ENCODE measurements at regions not wholly inside any gene's neighbourhood (a gene's known extent, or its start where the extent isn't known, plus 50 kb on each side); places are given as distances from the start of the nearest gene placed in this dataset.

DNA sequence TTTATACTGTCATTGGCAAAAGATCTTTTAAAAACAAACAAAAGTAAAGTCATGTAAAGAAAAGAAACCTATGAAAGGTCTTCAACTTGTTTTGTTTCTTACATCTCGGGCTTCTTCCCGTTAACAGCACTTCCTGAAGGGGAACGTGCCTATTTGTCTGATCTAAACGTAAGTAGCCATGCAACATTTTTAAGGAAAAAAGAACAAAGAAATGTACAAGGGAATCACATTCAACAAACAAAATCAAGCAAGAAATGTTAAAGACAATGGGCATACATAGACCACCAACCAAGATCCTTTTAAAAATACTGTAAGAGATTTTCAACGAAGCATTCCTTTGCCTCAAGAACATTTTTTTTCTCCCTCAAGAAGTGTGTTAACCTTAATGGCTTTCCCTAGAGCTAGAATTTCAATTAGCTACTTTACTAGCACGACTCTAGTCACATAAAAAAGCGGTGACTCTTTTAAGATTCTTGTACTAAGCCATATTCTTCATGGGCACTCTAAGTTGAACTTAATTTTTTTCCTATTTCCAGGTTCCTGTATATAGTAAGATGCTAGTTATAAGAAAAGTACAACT lies 112.0 kb upstream of the TTC29 start:
- H3K36me3 ChIP-seq (ENCODE audit: control insufficient read depth, insufficient read depth, low read length), result no peaks in the 10 kb centered on the region
- peak overlapping the region; percentile 26 for H3K4me3 ChIP-seq (ENCODE audit: low read depth, low read length)
- DNase-seq (ENCODE audit: low read depth), result no peak
- ChIA-PET CTCF (no interaction called here), POLR2A (no interaction called here)
- TF ChIP-seq, protein P1, sequence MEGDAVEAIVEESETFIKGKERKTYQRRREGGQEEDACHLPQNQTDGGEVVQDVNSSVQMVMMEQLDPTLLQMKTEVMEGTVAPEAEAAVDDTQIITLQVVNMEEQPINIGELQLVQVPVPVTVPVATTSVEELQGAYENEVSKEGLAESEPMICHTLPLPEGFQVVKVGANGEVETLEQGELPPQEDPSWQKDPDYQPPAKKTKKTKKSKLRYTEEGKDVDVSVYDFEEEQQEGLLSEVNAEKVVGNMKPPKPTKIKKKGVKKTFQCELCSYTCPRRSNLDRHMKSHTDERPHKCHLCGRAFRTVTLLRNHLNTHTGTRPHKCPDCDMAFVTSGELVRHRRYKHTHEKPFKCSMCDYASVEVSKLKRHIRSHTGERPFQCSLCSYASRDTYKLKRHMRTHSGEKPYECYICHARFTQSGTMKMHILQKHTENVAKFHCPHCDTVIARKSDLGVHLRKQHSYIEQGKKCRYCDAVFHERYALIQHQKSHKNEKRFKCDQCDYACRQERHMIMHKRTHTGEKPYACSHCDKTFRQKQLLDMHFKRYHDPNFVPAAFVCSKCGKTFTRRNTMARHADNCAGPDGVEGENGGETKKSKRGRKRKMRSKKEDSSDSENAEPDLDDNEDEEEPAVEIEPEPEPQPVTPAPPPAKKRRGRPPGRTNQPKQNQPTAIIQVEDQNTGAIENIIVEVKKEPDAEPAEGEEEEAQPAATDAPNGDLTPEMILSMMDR (IDR thresholded peaks at IDR 0.05; ENCODE audit: insufficient read depth, low read depth, low read length), result no peak
- no peaks in the 10 kb centered on the region for H3K27me3 ChIP-seq (ENCODE audit: control insufficient read depth, insufficient read depth, low read length)

DNA sequence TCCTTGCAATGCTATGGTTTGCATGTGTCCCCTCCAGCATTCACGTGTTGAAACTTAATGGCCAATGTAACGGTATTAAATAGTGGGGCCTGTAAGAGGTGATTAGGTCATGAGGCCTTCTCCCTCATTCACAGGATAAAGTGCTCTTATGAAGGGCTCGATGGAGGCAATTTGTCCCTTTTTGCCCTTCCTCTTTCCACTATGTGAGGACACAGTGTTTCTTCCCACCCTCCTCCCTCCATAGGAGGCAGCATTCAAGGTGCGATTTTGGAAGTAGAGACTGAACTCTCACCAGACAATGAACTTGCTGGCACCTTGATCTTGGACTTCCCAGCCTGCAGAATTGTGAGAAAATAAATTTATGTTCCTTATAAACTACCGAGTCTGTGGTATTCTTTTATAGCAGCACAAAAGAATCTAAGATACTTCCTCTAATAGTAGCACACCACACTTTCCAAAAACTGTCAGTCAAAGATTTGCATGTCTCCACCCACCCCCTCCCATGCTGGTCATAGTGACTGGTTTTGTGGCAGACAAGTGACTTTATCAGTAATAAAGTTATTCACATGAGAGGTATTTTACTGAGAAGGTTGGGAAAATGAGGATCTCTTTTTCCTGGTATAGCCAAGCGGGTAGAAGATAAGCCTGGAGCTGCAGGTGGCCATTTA lies 113.5 kb upstream of the TTC29 start:
- no peak overlapping the region for H3K4me3 ChIP-seq (ENCODE audit: low read depth, low read length)
- H3K27me3 ChIP-seq (ENCODE audit: control insufficient read depth, insufficient read depth, low read length), result no peaks in the 10 kb centered on the region
- CTCF ChIA-PET, result no interaction called here
- H3K36me3 ChIP-seq (ENCODE audit: control insufficient read depth, insufficient read depth, low read length), result no peaks in the 10 kb centered on the region
- DNase-seq (ENCODE audit: low read depth), result no peak
- TF ChIP-seq, protein P1 (IDR thresholded peaks at IDR 0.05; ENCODE audit: insufficient read depth, low read depth, low read length), result no peak
- POLR2A ChIA-PET, result no interaction called here

DNA sequence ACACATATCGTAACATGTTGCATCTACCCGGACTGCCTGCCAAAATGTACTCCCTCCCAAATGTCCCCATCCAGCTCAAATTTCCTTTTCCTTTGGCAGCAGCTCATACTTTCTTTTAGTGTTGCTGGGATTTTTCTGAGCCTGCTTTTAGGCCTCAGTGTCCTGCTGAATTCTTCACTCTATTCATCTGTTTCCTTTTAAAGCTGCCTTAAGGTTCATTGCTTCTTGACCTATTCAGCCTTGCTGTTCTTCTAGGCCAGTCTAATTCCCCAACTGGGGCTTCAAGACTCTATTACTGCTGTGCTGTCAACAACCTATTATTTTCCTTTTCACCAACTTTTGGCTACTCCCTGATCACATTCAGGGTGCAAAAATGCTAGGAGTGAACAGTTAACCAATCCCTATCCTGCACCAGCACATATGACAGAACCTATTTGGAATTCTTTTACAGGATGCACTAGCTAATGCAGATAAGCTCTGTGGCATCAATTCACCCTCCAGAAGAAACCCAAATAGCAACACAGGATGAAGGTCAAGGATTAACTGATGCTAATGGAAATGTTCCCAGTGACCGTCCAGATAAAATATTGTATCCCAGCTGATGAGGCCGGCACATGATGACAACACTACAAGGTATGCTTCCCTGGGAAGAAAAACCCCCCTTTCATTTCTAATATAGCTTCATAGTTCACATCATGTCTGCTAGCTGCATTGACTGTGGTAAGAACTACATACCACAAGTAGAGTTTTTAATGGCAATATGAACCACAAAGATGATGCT lies 114.7 kb upstream of the TTC29 start:
- DNase-seq (ENCODE audit: low read depth), result peak; percentile 41
- Histone ChIP-seq H3K4me3 (ENCODE audit: low read depth, low read length) (no peak overlapping the region), H3K36me3 (ENCODE audit: control insufficient read depth, insufficient read depth, low read length) (no peaks in the 10 kb centered on the region), H3K27me3 (ENCODE audit: control insufficient read depth, insufficient read depth, low read length) (no peaks in the 10 kb centered on the region)
- ChIA-PET CTCF (interaction anchor here (1.0 to 1.7 kb wide), 4 partner anchors 30 to 54 kb away, joined by 3 to 11 read pairs (median 4); no protein-coding TSS in a partner anchor), POLR2A (no interaction called here)
- TF ChIP-seq, protein P1 (IDR thresholded peaks at IDR 0.05; ENCODE audit: insufficient read depth, low read depth, low read length), result no peak

DNA sequence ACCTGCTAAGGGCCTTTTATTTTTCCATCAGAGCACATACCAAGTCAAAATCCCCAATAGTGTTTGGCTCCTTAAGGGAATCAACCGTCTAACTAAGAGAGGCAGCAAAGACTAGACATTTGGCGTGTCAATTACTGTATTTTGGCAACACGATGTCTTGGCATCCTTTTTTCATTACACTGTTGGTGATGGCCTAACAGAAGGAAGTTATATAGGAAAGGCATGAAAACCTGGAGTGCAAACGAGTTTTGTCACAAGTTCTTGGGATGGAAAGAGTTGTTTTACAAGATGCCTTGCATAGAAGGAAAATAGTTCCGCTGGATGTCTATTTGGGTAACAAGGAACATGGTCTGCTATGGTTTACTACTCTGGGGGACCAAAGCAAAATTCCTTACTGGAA lies 119.2 kb upstream of the TTC29 start:
- no peaks in the 10 kb centered on the region for H3K36me3 ChIP-seq (ENCODE audit: control insufficient read depth, insufficient read depth, low read length)
- ChIA-PET POLR2A (no interaction called here), CTCF (no interaction called here)
- no peaks in the 10 kb centered on the region for H3K27me3 ChIP-seq (ENCODE audit: control insufficient read depth, insufficient read depth, low read length)
- TF ChIP-seq, protein P1 (IDR thresholded peaks at IDR 0.05; ENCODE audit: insufficient read depth, low read depth, low read length), result no peak
- H3K4me3 ChIP-seq (ENCODE audit: low read depth, low read length), result no peak overlapping the region
- DNase-seq (ENCODE audit: low read depth), result no peak

DNA sequence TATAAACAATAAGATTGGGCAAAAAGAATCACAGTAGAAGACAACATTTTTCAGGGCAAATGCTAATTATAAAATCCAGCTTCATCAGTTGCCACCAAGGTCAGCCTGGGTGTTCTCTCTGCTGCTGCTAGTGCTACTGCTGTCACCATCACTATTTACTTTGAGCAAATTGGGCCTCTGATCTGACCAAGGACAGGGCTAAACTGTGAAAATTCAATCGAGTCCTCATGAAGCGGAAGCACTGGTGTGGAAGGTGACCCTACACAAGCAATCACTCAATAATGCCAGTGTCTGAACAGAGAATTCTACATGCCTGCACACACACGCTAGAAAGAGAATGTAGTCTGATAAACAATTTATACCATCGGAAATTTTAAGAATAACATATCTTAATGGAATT lies 122.9 kb upstream of the TTC29 start:
- DNase-seq (ENCODE audit: low read depth), result no peak
- ChIA-PET POLR2A (no interaction called here), CTCF (no interaction called here)
- no peak overlapping the region for H3K4me3 ChIP-seq (ENCODE audit: low read depth, low read length)
- no peaks in the 10 kb centered on the region for H3K36me3 ChIP-seq (ENCODE audit: control insufficient read depth, insufficient read depth, low read length)
- no peaks in the 10 kb centered on the region; the same call in 1 of the 2 replicates for H3K27me3 ChIP-seq (ENCODE audit: control insufficient read depth, insufficient read depth, low read length)
- TF ChIP-seq, protein P1 (IDR thresholded peaks at IDR 0.05; ENCODE audit: insufficient read depth, low read depth, low read length), result no peak

Data from BJ (cell line).